ENCODE measurements at regions not wholly inside any gene's neighbourhood (a gene's known extent, or its start where the extent isn't known, plus 50 kb on each side); places are given as distances from the start of the nearest gene placed in this dataset.

DNA sequence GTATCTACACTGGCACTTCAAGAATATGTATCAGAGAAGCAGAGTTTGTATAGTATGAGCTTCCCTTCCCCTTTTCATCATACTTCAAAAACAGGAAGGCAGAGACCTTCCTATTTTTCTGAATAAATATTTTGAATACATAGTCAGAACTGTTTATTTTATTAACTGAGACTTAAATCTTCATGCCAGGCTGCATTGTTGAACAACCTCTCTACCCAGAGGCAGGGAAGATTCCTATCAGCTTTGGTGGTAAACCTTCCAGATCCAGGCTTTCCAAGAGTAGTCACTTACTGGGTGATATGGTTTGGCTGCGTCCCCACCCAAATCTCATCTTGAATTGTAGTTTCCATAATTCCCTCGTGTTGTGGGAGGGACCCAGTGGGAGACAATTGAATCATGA is 217.4 kb upstream of the ATP11B start:
- no peak overlapping the region for H3K4me3 ChIP-seq (ENCODE audit: low read length)
- H3K9me3 ChIP-seq (replicated peaks; ENCODE audit: low read length) = no peaks in the 10 kb centered on the region
- no peaks in the 10 kb centered on the region for H3K36me3 ChIP-seq (ENCODE audit: insufficient read depth, low read length)
- no peaks in the 10 kb centered on the region for H3K4me1 ChIP-seq (ENCODE audit: control insufficient read depth, insufficient read depth, low read length)
- no peak overlapping the region for H3K9ac ChIP-seq (ENCODE audit: low read depth, low read length)
- H3K27me3 ChIP-seq (ENCODE audit: control insufficient read depth, insufficient read depth, low read length) = no peaks in the 10 kb centered on the region
- H3K4me2 ChIP-seq (ENCODE audit: low read length) = no peak overlapping the region

DNA sequence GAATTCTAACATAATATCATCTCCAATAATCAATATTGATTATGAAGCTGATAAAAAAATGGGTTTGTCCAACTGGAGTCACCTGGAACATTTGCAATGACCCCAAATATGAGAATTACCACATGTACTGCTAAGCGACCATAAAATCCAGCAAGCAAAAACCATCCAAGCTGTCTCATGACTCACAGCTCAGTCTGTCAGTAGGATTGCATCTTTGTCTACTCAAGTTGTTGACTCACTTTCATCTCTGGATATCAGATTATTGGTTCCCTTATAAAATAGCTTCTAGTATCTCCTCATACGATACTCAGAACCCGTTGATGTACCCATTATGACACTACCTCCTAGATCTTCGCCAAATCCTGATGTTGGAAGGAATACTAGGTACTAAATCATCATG is 209.8 kb upstream of the ATP11B start:
- no peaks in the 10 kb centered on the region for H3K27me3 ChIP-seq (ENCODE audit: control insufficient read depth, insufficient read depth, low read length)
- H3K36me3 ChIP-seq (ENCODE audit: insufficient read depth, low read length) = no peaks in the 10 kb centered on the region
- H3K4me1 ChIP-seq (ENCODE audit: control insufficient read depth, insufficient read depth, low read length) = no peaks in the 10 kb centered on the region
- no peak overlapping the region for H3K4me3 ChIP-seq (ENCODE audit: low read length)
- no peaks in the 10 kb centered on the region for H3K9me3 ChIP-seq (replicated peaks; ENCODE audit: low read length)
- H3K4me2 ChIP-seq (ENCODE audit: low read length) = no peak overlapping the region
- H3K9ac ChIP-seq (ENCODE audit: low read depth, low read length) = no peak overlapping the region

DNA sequence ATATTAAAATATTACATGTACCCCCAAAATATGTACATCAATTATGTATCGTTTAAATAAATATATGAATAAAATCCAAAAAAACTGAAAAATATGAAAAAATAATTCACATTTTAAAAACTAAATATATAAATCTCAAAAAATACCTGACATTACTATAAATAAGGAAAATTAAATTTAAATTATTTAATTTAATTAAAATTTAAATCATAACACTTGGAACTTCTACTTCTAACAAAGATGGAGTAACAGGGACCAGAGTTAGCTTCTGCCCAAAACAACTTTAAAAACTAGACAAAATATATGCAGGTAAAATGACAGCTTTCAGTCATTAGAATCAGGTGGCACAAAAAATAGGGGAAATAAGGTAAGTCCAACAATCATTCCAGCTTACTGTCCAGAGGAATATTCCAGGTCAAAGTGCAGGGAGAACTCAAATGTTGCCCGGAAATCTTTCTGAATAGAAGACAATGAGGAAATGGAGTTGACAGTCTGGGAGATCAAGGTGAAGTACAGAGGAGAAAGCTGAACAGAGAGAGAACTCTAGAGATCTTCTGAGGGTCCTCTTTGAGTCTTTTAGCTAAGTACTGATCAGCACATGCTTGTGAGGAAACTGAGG is 207.7 kb upstream of the ATP11B start:
- Histone ChIP-seq H3K36me3 (ENCODE audit: insufficient read depth, low read length) (no peaks in the 10 kb centered on the region), H3K9ac (ENCODE audit: low read depth, low read length) (no peak overlapping the region), H3K9me3 (replicated peaks; ENCODE audit: low read length) (no peaks in the 10 kb centered on the region), H3K4me1 (ENCODE audit: control insufficient read depth, insufficient read depth, low read length) (no peaks in the 10 kb centered on the region), H3K27me3 (ENCODE audit: control insufficient read depth, insufficient read depth, low read length) (no peaks in the 10 kb centered on the region), H3K4me2 (ENCODE audit: low read length) (no peak overlapping the region), H3K4me3 (ENCODE audit: low read length) (no peak overlapping the region)

DNA sequence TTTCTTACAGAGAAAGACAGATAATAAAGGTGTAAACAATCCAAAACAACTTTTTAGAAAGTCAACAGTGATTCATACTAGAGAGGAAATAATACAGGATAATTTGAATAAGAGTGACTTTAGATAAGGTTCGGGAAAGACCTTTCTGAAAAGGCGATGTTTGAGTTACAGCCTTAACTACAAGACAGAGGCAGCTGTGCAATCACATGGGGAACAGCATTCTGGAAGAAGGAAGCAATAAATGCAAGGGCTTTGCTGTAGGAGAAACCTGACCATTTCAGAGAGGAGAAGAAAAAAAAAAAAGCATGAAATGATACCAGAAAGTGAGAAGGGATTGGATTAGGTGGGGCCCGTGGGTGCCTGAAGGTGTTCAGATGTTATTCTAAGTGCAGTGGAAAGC is 200.6 kb upstream of the ATP11B start:
- Histone ChIP-seq H3K9ac (ENCODE audit: low read depth, low read length) (no peak overlapping the region), H3K36me3 (ENCODE audit: insufficient read depth, low read length) (no peaks in the 10 kb centered on the region), H3K4me3 (ENCODE audit: low read length) (no peak overlapping the region), H3K4me1 (ENCODE audit: control insufficient read depth, insufficient read depth, low read length) (no peaks in the 10 kb centered on the region), H3K27me3 (ENCODE audit: control insufficient read depth, insufficient read depth, low read length) (peaks cover 5% of the 10 kb centered on the region), H3K4me2 (ENCODE audit: low read length) (no peak overlapping the region), H3K9me3 (replicated peaks; ENCODE audit: low read length) (no peaks in the 10 kb centered on the region)

DNA sequence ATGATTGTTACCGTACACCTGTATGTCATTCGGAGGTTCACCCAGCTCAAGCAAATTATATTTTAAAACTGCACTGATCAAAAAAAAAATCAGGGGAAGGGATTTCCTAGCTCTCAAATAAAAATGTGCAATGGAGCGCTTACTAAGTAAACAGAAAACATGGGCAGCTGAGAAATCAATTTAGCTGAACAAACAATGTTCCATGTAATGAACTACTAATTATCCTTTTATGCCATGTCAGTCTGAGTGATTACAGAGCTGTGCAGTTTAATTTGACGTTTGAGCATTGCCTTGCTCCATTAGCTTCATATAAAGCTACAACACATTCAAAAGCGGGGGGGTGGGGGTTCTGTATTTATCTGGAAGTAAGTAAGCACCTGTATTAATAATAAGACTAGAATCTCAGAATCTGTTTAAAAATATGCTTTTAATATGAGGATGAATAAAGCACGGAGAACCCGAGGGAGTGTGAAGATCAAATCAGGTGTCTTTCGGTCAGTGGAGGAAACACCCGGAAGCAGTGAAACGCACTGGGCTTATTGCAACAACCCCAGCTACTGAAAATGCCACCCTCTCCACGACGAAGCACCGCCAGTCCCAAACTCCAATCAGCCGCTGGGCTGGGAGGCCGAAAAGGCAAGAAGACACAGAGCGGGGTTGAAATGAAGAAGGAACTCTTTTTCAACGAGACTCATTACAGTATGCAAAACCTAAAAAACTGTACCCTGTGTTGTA is 196.5 kb upstream of the ATP11B start:
- Histone ChIP-seq H3K9me3 (replicated peaks; ENCODE audit: low read length) (no peaks in the 10 kb centered on the region), H3K4me2 (ENCODE audit: low read length) (no peak overlapping the region), H3K4me3 (ENCODE audit: low read length) (no peak overlapping the region), H3K9ac (ENCODE audit: low read depth, low read length) (no peak overlapping the region), H3K27me3 (ENCODE audit: control insufficient read depth, insufficient read depth, low read length) (peaks cover 5% of the 10 kb centered on the region), H3K36me3 (ENCODE audit: insufficient read depth, low read length) (no peaks in the 10 kb centered on the region), H3K4me1 (ENCODE audit: control insufficient read depth, insufficient read depth, low read length) (no peaks in the 10 kb centered on the region)

DNA sequence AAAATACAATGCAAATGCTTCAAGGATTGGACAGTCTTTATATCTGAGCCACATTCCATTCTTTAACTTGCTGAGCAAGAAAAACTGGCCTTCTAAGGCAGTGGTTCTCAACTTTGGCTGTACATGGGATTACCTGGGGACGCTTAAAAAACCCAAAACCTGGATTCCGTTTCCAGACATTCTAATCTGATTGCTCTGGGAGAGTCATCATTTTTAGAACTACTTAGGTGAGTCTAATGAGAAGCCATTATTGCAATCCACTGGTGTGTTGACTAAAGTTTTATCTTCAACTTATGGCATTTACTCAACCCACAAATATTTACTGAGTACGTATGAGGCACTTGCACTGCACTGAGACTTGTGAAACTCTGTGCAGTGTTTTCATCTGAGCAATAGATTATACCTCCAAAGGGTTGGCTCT is 195.7 kb upstream of the ATP11B start:
- H3K9me3 ChIP-seq (replicated peaks; ENCODE audit: low read length) = no peaks in the 10 kb centered on the region
- no peaks in the 10 kb centered on the region for H3K36me3 ChIP-seq (ENCODE audit: insufficient read depth, low read length)
- H3K4me3 ChIP-seq (ENCODE audit: low read length) = no peak overlapping the region
- H3K9ac ChIP-seq (ENCODE audit: low read depth, low read length) = no peak overlapping the region
- H3K27me3 ChIP-seq (ENCODE audit: control insufficient read depth, insufficient read depth, low read length) = peaks cover 5% of the 10 kb centered on the region
- no peak overlapping the region for H3K4me2 ChIP-seq (ENCODE audit: low read length)
- no peaks in the 10 kb centered on the region for H3K4me1 ChIP-seq (ENCODE audit: control insufficient read depth, insufficient read depth, low read length)

DNA sequence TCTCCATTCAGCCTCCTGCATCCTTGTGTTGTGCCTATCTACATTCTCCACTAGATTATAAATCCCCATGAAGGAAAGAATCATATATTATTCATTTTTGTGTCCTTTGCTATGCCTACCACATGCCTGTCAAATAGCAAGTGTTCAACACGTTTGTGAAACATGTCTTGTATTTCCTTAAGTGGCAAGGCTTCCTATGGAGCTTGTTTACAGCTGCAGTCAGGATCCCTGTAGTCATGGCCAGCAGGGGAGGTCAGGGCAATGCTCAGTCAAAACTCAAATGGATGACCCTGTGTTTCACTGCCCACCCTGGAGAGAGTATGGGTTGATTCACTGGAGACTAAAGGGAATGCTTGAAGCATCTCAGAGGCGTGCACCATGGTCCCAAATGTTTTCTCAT is 191.7 kb upstream of the ATP11B start:
- no peaks in the 10 kb centered on the region for H3K4me1 ChIP-seq (ENCODE audit: control insufficient read depth, insufficient read depth, low read length)
- no peak overlapping the region for H3K4me3 ChIP-seq (ENCODE audit: low read length)
- H3K9me3 ChIP-seq (replicated peaks; ENCODE audit: low read length) = no peaks in the 10 kb centered on the region
- no peak overlapping the region for H3K9ac ChIP-seq (ENCODE audit: low read depth, low read length)
- no peaks in the 10 kb centered on the region for H3K36me3 ChIP-seq (ENCODE audit: insufficient read depth, low read length)
- no peak overlapping the region for H3K4me2 ChIP-seq (ENCODE audit: low read length)
- no peaks in the 10 kb centered on the region for H3K27me3 ChIP-seq (ENCODE audit: control insufficient read depth, insufficient read depth, low read length)

DNA sequence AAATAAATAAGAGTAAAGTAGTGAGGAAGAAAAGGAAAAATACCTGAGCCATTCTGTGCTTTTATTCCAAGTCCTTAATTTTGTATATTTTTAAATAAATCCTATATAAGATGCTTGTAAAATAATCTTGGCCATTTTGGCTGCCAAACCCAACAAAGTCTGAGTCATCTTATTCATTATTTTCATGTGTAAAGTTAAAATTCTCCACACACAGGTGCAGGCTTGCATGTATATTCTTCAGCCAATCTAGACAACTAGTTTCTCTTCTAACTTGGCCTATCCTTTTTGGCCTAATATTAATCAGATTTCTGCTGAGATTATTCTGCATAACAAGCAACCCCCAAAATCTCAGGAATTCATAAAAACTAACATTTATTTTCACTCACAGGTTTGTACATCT is 189.8 kb upstream of the ATP11B start:
- H3K9me3 ChIP-seq (replicated peaks; ENCODE audit: low read length) = no peaks in the 10 kb centered on the region
- H3K4me3 ChIP-seq (ENCODE audit: low read length) = no peak overlapping the region
- H3K9ac ChIP-seq (ENCODE audit: low read depth, low read length) = no peak overlapping the region
- H3K36me3 ChIP-seq (ENCODE audit: insufficient read depth, low read length) = no peaks in the 10 kb centered on the region
- no peaks in the 10 kb centered on the region for H3K4me1 ChIP-seq (ENCODE audit: control insufficient read depth, insufficient read depth, low read length)
- no peaks in the 10 kb centered on the region for H3K27me3 ChIP-seq (ENCODE audit: control insufficient read depth, insufficient read depth, low read length)
- no peak overlapping the region for H3K4me2 ChIP-seq (ENCODE audit: low read length)

DNA sequence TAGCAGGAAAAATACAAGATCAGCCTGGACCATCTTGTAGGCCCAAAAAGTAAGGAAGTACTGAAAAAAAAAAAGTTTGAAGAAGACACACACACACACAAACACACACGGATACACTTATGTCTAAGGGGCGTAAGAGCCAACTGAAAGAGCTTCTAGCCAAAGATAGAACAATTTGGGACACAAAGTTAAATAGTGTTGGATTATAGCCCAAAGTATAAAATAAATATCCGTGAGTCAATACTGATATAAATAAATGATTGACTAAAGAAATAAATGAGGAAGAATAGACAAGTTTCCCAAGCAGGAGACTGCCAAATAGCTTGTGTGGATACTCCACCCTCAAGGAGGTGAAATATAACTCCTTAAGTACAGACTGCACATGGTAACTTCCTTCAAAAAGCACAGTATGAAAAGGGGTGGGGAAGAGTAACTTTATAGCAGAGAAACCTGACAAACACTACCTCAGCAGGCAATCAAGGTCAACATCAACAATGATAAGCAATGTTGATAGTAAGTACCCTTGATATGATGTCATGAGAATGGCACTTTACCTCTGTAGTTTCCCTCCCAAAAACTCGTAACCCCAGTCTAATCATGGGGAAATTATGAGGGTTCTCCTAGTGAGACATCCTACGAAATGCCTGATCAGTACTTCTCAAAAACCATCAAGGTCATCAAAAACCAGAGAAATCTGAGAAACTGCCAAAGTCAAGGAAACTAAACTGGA is 187.3 kb upstream of the ATP11B start:
- Histone ChIP-seq H3K9ac (ENCODE audit: low read depth, low read length) (no peak overlapping the region), H3K4me3 (ENCODE audit: low read length) (no peak overlapping the region), H3K4me1 (ENCODE audit: control insufficient read depth, insufficient read depth, low read length) (no peaks in the 10 kb centered on the region), H3K36me3 (ENCODE audit: insufficient read depth, low read length) (no peaks in the 10 kb centered on the region), H3K27me3 (ENCODE audit: control insufficient read depth, insufficient read depth, low read length) (no peaks in the 10 kb centered on the region), H3K4me2 (ENCODE audit: low read length) (no peak overlapping the region), H3K9me3 (replicated peaks; ENCODE audit: low read length) (no peaks in the 10 kb centered on the region)

DNA sequence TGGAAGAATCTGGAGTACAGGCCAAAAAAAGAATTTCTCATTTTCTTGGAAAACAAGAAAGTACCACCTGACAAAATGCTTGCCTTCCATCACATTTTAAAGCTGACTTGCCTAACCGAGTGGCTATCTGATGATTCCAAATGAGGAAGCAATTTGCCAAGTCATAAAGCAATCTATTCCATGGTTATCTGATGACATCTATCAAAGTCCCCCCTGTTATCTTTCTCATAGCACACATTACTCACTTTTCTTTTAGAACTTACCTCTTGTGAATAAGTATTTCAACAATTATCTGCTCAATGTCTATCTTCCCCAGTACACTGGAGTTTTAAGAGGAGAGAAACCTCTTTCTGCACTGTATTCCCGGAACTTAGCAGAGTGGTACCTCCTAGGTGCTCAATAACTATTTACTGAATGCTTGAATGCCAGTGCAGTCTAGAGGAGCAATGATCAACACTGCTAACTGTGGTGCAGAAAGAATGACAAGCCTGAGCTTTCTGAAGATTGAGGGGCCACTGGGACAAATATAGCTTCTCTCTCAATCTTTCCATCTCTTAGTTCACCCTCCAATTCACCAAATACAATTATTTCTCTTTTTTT is 186.3 kb upstream of the ATP11B start:
- H3K27me3 ChIP-seq (ENCODE audit: control insufficient read depth, insufficient read depth, low read length) = no peaks in the 10 kb centered on the region
- H3K36me3 ChIP-seq (ENCODE audit: insufficient read depth, low read length) = no peaks in the 10 kb centered on the region
- H3K4me2 ChIP-seq (ENCODE audit: low read length) = no peak overlapping the region
- no peaks in the 10 kb centered on the region for H3K4me1 ChIP-seq (ENCODE audit: control insufficient read depth, insufficient read depth, low read length)
- H3K4me3 ChIP-seq (ENCODE audit: low read length) = no peak overlapping the region
- no peak overlapping the region for H3K9ac ChIP-seq (ENCODE audit: low read depth, low read length)
- H3K9me3 ChIP-seq (replicated peaks; ENCODE audit: low read length) = no peaks in the 10 kb centered on the region

DNA sequence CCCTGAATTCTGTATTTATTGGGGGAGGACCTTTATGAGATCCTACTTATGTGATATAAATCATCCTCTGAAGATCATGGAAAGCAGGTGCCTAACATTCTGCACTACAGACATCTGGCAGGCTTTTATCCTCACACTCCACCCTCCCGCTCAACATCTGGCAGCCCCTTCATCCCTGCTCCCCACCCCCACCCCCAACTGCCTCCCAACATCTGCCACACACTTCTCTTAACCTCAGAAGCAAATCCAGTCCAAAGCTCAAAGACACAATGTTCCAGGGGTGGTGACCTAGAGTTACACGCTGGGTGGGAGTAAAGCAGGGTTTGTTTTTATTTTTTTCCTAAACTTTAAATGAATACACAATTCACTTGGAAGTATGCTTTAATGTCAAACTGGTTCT is 184.5 kb upstream of the ATP11B start:
- H3K27me3 ChIP-seq (ENCODE audit: control insufficient read depth, insufficient read depth, low read length) = no peaks in the 10 kb centered on the region
- H3K4me2 ChIP-seq (ENCODE audit: low read length) = no peak overlapping the region
- H3K36me3 ChIP-seq (ENCODE audit: insufficient read depth, low read length) = no peaks in the 10 kb centered on the region
- no peaks in the 10 kb centered on the region for H3K4me1 ChIP-seq (ENCODE audit: control insufficient read depth, insufficient read depth, low read length)
- H3K9me3 ChIP-seq (replicated peaks; ENCODE audit: low read length) = no peaks in the 10 kb centered on the region
- no peak overlapping the region for H3K9ac ChIP-seq (ENCODE audit: low read depth, low read length)
- H3K4me3 ChIP-seq (ENCODE audit: low read length) = no peak overlapping the region
